Progenitor cell of endocrine pancreas (in vitro differentiated cells): ENCODE measurements at regions not wholly inside any gene's neighbourhood (a gene's known extent, or its start where the extent isn't known, plus 50 kb on each side); places are given as distances from the start of the nearest gene placed in this dataset.
"Not testable (repeated sequence)": the region's sequence is repeated elsewhere in the genome, so short reads cannot be mapped to it uniquely, and the experiment has no call there.

Source experiments
- DNase-seq: peaks from one replicate; pipeline ENCODE4 v3.0.0; 2021; ENCODE audit warnings: low spot score; ENCODE audit not compliant: unreplicated experiment
- H3K27ac Mint-ChIP-seq: 2 replicates; pipeline ENCODE4 v1.8.0; 2021; ENCODE audit warnings: mild to moderate bottlenecking, moderate library complexity, mixed read lengths
- H3K27me3 Mint-ChIP-seq: 2 replicates; pipeline ENCODE4 v1.8.0; 2021; ENCODE audit warnings: mixed read lengths
- H3K36me3 Mint-ChIP-seq: 2 replicates; pipeline ENCODE4 v1.8.0; 2022; ENCODE audit warnings: mixed read lengths; ENCODE audit not compliant: insufficient read depth
- H3K4me1 Mint-ChIP-seq: 2 replicates; pipeline ENCODE4 v1.8.0; 2021; ENCODE audit warnings: low read depth, mixed read lengths
- H3K4me3 Mint-ChIP-seq: 2 replicates; pipeline ENCODE4 v1.8.0; 2021; ENCODE audit warnings: low read depth, mild to moderate bottlenecking, moderate library complexity, mixed read lengths
- H3K9me3 Mint-ChIP-seq: 2 replicates; pipeline ENCODE4 v1.8.0; 2021; ENCODE audit warnings: low read depth, mixed read lengths
- CTCF ChIP-seq: fragments of 200-600 bp; sonication (generic); IDR thresholded peaks from one replicate; pipeline ENCODE4 v1.5.0; 2021; ENCODE audit warnings: antibody characterized with exemption, mild to moderate bottlenecking; ENCODE audit not compliant: unreplicated experiment

- no peak for DNase-seq
- Mint-ChIP-seq H3K36me3 (no peaks in the 10 kb centered on the region), H3K27me3 (no peaks in the 10 kb centered on the region), H3K4me3 (no peak overlapping the region), H3K9me3 (peaks cover 7% of the 10 kb centered on the region), H3K27ac (no peak overlapping the region), H3K4me1 (peaks cover 13% of the 10 kb centered on the region)
- no peak for TF ChIP-seq CTCF
Observed at GRCh38 chr4:19021617-19022016, 1000.1 kb upstream of the LCORL start.

- H3K27ac Mint-ChIP-seq, H3K4me3 Mint-ChIP-seq, H3K9me3 Mint-ChIP-seq, H3K36me3 Mint-ChIP-seq, DNase-seq, H3K27me3 Mint-ChIP-seq, H3K4me1 Mint-ChIP-seq: not testable (repeated sequence)
Observed at GRCh38 chr4:19016550-19016949, 995.0 kb upstream of the LCORL start.

GRCh38 chr4:19014594-19014993 lies 993.0 kb upstream of the LCORL start:
- Mint-ChIP-seq H3K36me3 (no peaks in the 10 kb centered on the region), H3K4me3 (no peak overlapping the region), H3K27ac (no peak overlapping the region), H3K9me3 (peaks cover 5% of the 10 kb centered on the region), H3K27me3 (no peaks in the 10 kb centered on the region), H3K4me1 (peaks cover 20% of the 10 kb centered on the region)
- no peak for DNase-seq
- no peak for TF ChIP-seq CTCF

- H3K27me3 Mint-ChIP-seq = no peaks in the 10 kb centered on the region
- DNase-seq = no peak
- peaks cover 21% of the 10 kb centered on the region for H3K4me1 Mint-ChIP-seq
- no peak for TF ChIP-seq CTCF
- H3K36me3 Mint-ChIP-seq = no peaks in the 10 kb centered on the region
- no peak overlapping the region for H3K4me3 Mint-ChIP-seq
- H3K27ac Mint-ChIP-seq = peak overlapping the region; percentile 5
- H3K9me3 Mint-ChIP-seq = peaks cover 3% of the 10 kb centered on the region
Observed at GRCh38 chr4:19010761-19011160, 989.2 kb upstream of the LCORL start.

- no peak overlapping the region for H3K27ac Mint-ChIP-seq
- H3K4me3 Mint-ChIP-seq = no peak overlapping the region
- no peak for DNase-seq
- H3K36me3 Mint-ChIP-seq = no peaks in the 10 kb centered on the region
- H3K4me1 Mint-ChIP-seq = peaks cover 25% of the 10 kb centered on the region
- peaks cover 3% of the 10 kb centered on the region for H3K9me3 Mint-ChIP-seq
- no peaks in the 10 kb centered on the region for H3K27me3 Mint-ChIP-seq
- TF ChIP-seq CTCF = no peak
Observed at GRCh38 chr4:19009881-19010280, 988.3 kb upstream of the LCORL start.

- H3K36me3 Mint-ChIP-seq = peaks cover 1% of the 10 kb centered on the region
- TF ChIP-seq CTCF = no peak
- peaks cover 10% of the 10 kb centered on the region for H3K4me1 Mint-ChIP-seq
- no peak overlapping the region for H3K27ac Mint-ChIP-seq
- peaks cover 9% of the 10 kb centered on the region for H3K9me3 Mint-ChIP-seq
- H3K4me3 Mint-ChIP-seq = no peak overlapping the region
- DNase-seq = no peak
- no peaks in the 10 kb centered on the region for H3K27me3 Mint-ChIP-seq
Observed at GRCh38 chr4:19005211-19005610, 983.7 kb upstream of the LCORL start.
